ENCODE measurements at regions not wholly inside any gene's neighbourhood (a gene's known extent, or its start where the extent isn't known, plus 50 kb on each side); places are given as distances from the start of the nearest gene placed in this dataset.

DNA sequence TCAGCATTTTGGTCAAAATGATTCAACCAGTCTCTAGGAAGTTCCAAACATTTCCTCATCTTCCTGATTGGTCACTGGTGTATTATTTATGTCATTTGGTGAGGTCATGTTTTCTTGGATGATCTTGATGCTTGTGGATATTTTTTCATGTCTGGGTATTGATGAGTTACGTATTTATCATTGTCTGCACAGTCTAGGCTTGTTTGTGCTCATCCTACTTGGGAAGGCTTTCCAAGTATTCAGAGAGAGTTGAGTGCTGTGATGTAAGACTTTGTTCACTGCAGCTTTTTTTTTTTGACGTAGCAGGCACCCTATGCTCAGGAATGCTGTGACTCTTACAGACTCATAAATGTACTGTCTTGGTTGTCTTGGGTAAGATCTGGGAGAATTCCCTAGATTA is 509.5 kb downstream of the SLITRK1 start:
- CTCF ChIA-PET: no interaction called here
- no TSS peak for BruUV-seq (replicated peaks)
- intact Hi-C loops (cut with micrococcal nuclease): no loop called here

GRCh38 chr13:83365723-83366122 is 516.6 kb downstream of the SLITRK1 start:
- CTCF ChIA-PET: no interaction called here
- H3K4me1 Mint-ChIP-seq (ENCODE audit: insufficient read depth, unreplicated experiment): no peaks in the 10 kb centered on the region
- no peak overlapping the region for H3K4me3 Mint-ChIP-seq (ENCODE audit: unreplicated experiment)
- intact Hi-C loops (cut with micrococcal nuclease): no loop called here
- DNase-seq (ENCODE audit: unreplicated experiment): no peak
- no peaks in the 10 kb centered on the region for H3K36me3 Mint-ChIP-seq (ENCODE audit: insufficient read depth, unreplicated experiment)
- no TSS peak for BruUV-seq (replicated peaks)
- no peaks in the 10 kb centered on the region for H3K27me3 Mint-ChIP-seq (ENCODE audit: insufficient read depth, unreplicated experiment)
- POLR2A ChIA-PET: interaction anchor here (1.1 kb wide), 1 partner anchor 14 kb away, joined by 4 read pairs; no protein-coding TSS in a partner anchor
- TF ChIP-seq CTCF (IDR thresholded peaks at IDR 0.05; ENCODE audit: unreplicated experiment): no peak
- H3K27ac Mint-ChIP-seq (ENCODE audit: low read depth, unreplicated experiment): no peak overlapping the region
- no peaks in the 10 kb centered on the region for H3K9me3 Mint-ChIP-seq (ENCODE audit: unreplicated experiment)

More for the DNA sequence above, 509.5 kb downstream of the SLITRK1 start:
- H3K4me1 Mint-ChIP-seq (ENCODE audit: insufficient read depth, unreplicated experiment): no peaks in the 10 kb centered on the region
- TF ChIP-seq CTCF (IDR thresholded peaks at IDR 0.05; ENCODE audit: unreplicated experiment): no peak
- H3K27me3 Mint-ChIP-seq (ENCODE audit: insufficient read depth, unreplicated experiment): no peaks in the 10 kb centered on the region
- no peak overlapping the region for H3K27ac Mint-ChIP-seq (ENCODE audit: low read depth, unreplicated experiment)
- DNase-seq (ENCODE audit: unreplicated experiment): no peak
- no peak overlapping the region for H3K4me3 Mint-ChIP-seq (ENCODE audit: unreplicated experiment)
- H3K9me3 Mint-ChIP-seq (ENCODE audit: unreplicated experiment): peaks cover 8% of the 10 kb centered on the region
- POLR2A ChIA-PET: no interaction called here
- H3K36me3 Mint-ChIP-seq (ENCODE audit: insufficient read depth, unreplicated experiment): no peaks in the 10 kb centered on the region

- BruUV-seq (replicated peaks): no TSS peak
- H3K9me3 Mint-ChIP-seq (ENCODE audit: unreplicated experiment): no peaks in the 10 kb centered on the region
- CTCF ChIA-PET: interaction anchor here (0.6 kb wide), 1 partner anchor 273 kb away, joined by 3 read pairs; no protein-coding TSS in a partner anchor
Measured at GRCh38 chr13:83355041-83355440, 527.2 kb downstream of the SLITRK1 start.

GRCh38 chr13:83352391-83352790 is 529.9 kb downstream of the SLITRK1 start:
- no peak overlapping the region for H3K27ac Mint-ChIP-seq (ENCODE audit: low read depth, unreplicated experiment)
- TF ChIP-seq CTCF (IDR thresholded peaks at IDR 0.05; ENCODE audit: unreplicated experiment): no peak
- BruUV-seq (replicated peaks): no TSS peak
- no peak for DNase-seq (ENCODE audit: unreplicated experiment)
- ChIA-PET CTCF (no interaction called here), POLR2A (interaction anchor here (0.6 to 1.2 kb wide), 2 partner anchors 13 to 487 kb away, joined by 4 read pairs; no protein-coding TSS in a partner anchor)
- intact Hi-C loops (cut with micrococcal nuclease): no loop called here
- H3K4me3 Mint-ChIP-seq (ENCODE audit: unreplicated experiment): no peak overlapping the region
- no peaks in the 10 kb centered on the region for H3K4me1 Mint-ChIP-seq (ENCODE audit: insufficient read depth, unreplicated experiment)
- H3K9me3 Mint-ChIP-seq (ENCODE audit: unreplicated experiment): no peaks in the 10 kb centered on the region
- no peaks in the 10 kb centered on the region for H3K27me3 Mint-ChIP-seq (ENCODE audit: insufficient read depth, unreplicated experiment)
- H3K36me3 Mint-ChIP-seq (ENCODE audit: insufficient read depth, unreplicated experiment): no peaks in the 10 kb centered on the region

More at GRCh38 chr13:83355041-83355440, 527.2 kb downstream of the SLITRK1 start:
- H3K27me3 Mint-ChIP-seq (ENCODE audit: insufficient read depth, unreplicated experiment): no peaks in the 10 kb centered on the region
- no peak overlapping the region for H3K27ac Mint-ChIP-seq (ENCODE audit: low read depth, unreplicated experiment)
- POLR2A ChIA-PET: no interaction called here
- no peaks in the 10 kb centered on the region for H3K36me3 Mint-ChIP-seq (ENCODE audit: insufficient read depth, unreplicated experiment)
- no peak overlapping the region for H3K4me3 Mint-ChIP-seq (ENCODE audit: unreplicated experiment)
- no peak for DNase-seq (ENCODE audit: unreplicated experiment)
- no peak for TF ChIP-seq CTCF (IDR thresholded peaks at IDR 0.05; ENCODE audit: unreplicated experiment)
- no peaks in the 10 kb centered on the region for H3K4me1 Mint-ChIP-seq (ENCODE audit: insufficient read depth, unreplicated experiment)
- intact Hi-C loops (cut with micrococcal nuclease): no loop called here
